Left cardiac atrium (tissue), 4 donors: ENCODE measurements at regions not wholly inside any gene's neighbourhood (a gene's known extent, or its start where the extent isn't known, plus 50 kb on each side); places are given as distances from the start of the nearest gene placed in this dataset.
"Not testable (repeated sequence)": the region's sequence is repeated elsewhere in the genome, so short reads cannot be mapped to it uniquely, and the experiment has no call there.

Experiments
- ATAC-seq, 2 donors: fragments of 200-7000 bp; cut with Tn5 transposase; one replicate each; pipeline ENCODE4 v1.9.1; 2020; ENCODE audit warnings: mild to moderate bottlenecking in 2 of 2, moderate library complexity in 2 of 2
- DNase-seq: peaks from one replicate; pipeline ENCODE4 v3.0.0-alpha.2; 2020
- intact Hi-C, 2 donors: fragments of 100-400 bp; cut with DNase I; formaldehyde crosslinking; loops; one replicate each; pipeline versions ENCODE4 v1.14.1 to v1.15.1; 2022 to 2023
- donor health status: DM: no; HTN: yes; CAD: no.
- donor health status: DM: no; HTN: yes; CAD: no; lungs with severe emphysema.
- donor health status: DM: yes; HTN: yes; CAD: no.
- donor health status: Dilated cardiomyopathy.

GRCh38 chr16:5193861-5194260 lies 96.3 kb upstream of the EEF2KMT start:
- intact Hi-C loops, result no loop called here
- DNase-seq (no peak), ATAC-seq (no peak)

GRCh38 chr16:5188989-5189352 lies 91.4 kb upstream of the EEF2KMT start:
- DNase-seq (no peak), ATAC-seq (no peak)
- intact Hi-C loops, result no loop called here

- ATAC-seq (no peak), DNase-seq (no peak)
- intact Hi-C loops, result no loop called here
Observed at GRCh38 chr16:5188318-5188988, 90.9 kb upstream of the EEF2KMT start.

GRCh38 chr16:5187402-5187952 lies 89.9 kb upstream of the EEF2KMT start:
- intact Hi-C loops, result no loop called here
- DNase-seq, result no peak

GRCh38 chr16:5186381-5186903 lies 88.8 kb upstream of the EEF2KMT start:
- ATAC-seq (no peak), DNase-seq (no peak)
- intact Hi-C loops, result no loop called here

More at GRCh38 chr16:5187402-5187952, 89.9 kb upstream of the EEF2KMT start:
- ATAC-seq, result no peak

GRCh38 chr16:5176505-5176904 lies 78.9 kb upstream of the EEF2KMT start:
- intact Hi-C loops, result no loop called here
- DNase-seq (no peak), ATAC-seq (no peak)

- ATAC-seq, result no peak
- intact Hi-C loops, result no loop called here
- no peak for DNase-seq
Observed at GRCh38 chr16:5175266-5175665, 77.7 kb upstream of the EEF2KMT start.

GRCh38 chr16:5166486-5166885 lies 68.9 kb upstream of the EEF2KMT start:
- no peak for ATAC-seq
- intact Hi-C loops, result no loop called here
- no peak for DNase-seq

GRCh38 chr16:5165429-5165828 lies 67.8 kb upstream of the EEF2KMT start:
- DNase-seq, intact Hi-C loops, ATAC-seq: not testable (repeated sequence)

- ATAC-seq, DNase-seq, intact Hi-C loops: not testable (repeated sequence)
Observed at GRCh38 chr16:5162801-5163200, 65.2 kb upstream of the EEF2KMT start.

GRCh38 chr16:5161888-5162287 lies 64.3 kb upstream of the EEF2KMT start:
- DNase-seq, ATAC-seq, intact Hi-C loops: not testable (repeated sequence)

- not testable (repeated sequence) for DNase-seq
Observed at GRCh38 chr16:5160010-5160409, 62.4 kb upstream of the EEF2KMT start.

GRCh38 chr16:5159537-5159936 lies 61.9 kb upstream of the EEF2KMT start:
- DNase-seq, ATAC-seq, intact Hi-C loops: not testable (repeated sequence)

More at GRCh38 chr16:5160010-5160409, 62.4 kb upstream of the EEF2KMT start:
- ATAC-seq, intact Hi-C loops: not testable (repeated sequence)

GRCh38 chr16:5158494-5158893 lies 60.9 kb upstream of the EEF2KMT start:
- DNase-seq, result no peak
- no peak for ATAC-seq
- intact Hi-C loops, result no loop called here

- intact Hi-C loops, DNase-seq, ATAC-seq: not testable (repeated sequence)
Observed at GRCh38 chr16:5156486-5156885, 58.9 kb upstream of the EEF2KMT start.

- DNase-seq, intact Hi-C loops: not testable (repeated sequence)
Observed at GRCh38 chr16:5154006-5154405, 56.4 kb upstream of the EEF2KMT start.

GRCh38 chr16:5151409-5151808 lies 53.8 kb upstream of the EEF2KMT start:
- DNase-seq, intact Hi-C loops, ATAC-seq: not testable (repeated sequence)

More at GRCh38 chr16:5154006-5154405, 56.4 kb upstream of the EEF2KMT start:
- not testable (repeated sequence) for ATAC-seq
